ENCODE measurements at regions not wholly inside any gene's neighbourhood (a gene's known extent, or its start where the extent isn't known, plus 50 kb on each side); places are given as distances from the start of the nearest gene placed in this dataset.
"Not testable (repeated sequence)": the region's sequence is repeated elsewhere in the genome, so short reads cannot be mapped to it uniquely, and the experiment has no call there.

DNA sequence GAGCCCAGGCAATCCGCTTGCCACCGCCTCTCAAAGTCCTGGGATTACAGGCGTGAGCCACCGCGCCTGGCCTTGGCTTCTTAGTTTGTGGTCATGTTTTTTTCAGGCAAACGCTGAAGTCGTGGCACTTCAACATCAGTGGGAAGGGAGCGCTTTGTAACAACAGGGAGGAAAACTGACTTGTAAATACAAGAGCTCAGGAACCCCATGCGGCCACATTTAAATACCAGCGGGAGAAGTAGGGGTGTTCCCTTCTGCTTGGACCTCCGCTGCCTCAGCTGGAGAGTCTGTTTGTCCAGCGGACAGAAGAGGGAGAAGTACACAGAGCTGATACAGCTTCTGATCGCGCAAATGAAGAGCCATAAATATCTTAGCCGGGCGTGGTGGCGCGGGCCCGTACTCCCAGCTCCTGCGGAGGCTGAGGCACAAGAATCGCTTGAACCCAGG, 108.7 kb upstream of the KMT2C start:
- in situ Hi-C loops (cut with MboI; ENCODE audit: low pct_unique_long_range_greater_than_20kb, low sequenced_read_pairs, unreplicated experiment) = no loop called here
- no peak for TF ChIP-seq CTCF (IDR thresholded peaks at IDR 0.05; ENCODE audit: extremely low read depth, insufficient read depth, missing control alignments)
- DNase-seq (ENCODE audit: low spot score) = no peak

DNA sequence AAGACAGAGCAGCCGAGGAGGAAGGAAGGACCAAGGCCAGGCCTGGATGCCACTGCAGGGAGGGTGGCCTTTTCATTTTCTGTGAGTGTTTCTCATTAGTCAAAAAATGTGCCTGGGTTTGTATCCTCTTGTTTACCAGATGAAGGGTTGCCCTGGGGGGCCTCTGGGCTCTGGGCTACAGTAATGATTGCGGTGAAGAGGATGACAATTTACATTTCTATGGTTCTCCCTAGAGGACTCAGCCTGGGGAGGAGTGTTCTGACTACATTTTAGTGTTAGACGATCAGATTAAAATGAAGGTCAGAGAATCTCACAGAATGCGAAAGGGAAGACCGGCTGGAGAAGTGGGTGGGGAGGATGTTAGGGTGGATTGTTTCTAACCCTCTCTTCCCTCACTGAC, 108.0 kb upstream of the KMT2C start:
- no peak for TF ChIP-seq CTCF (IDR thresholded peaks at IDR 0.05; ENCODE audit: extremely low read depth, insufficient read depth, missing control alignments)
- no peak for DNase-seq (ENCODE audit: low spot score)
- in situ Hi-C loops (cut with MboI; ENCODE audit: low pct_unique_long_range_greater_than_20kb, low sequenced_read_pairs, unreplicated experiment) = no loop called here

- no peak for DNase-seq (ENCODE audit: low spot score)
- in situ Hi-C loops (cut with MboI; ENCODE audit: low pct_unique_long_range_greater_than_20kb, low sequenced_read_pairs, unreplicated experiment) = no loop called here
- no peak for TF ChIP-seq CTCF (IDR thresholded peaks at IDR 0.05; ENCODE audit: extremely low read depth, insufficient read depth, missing control alignments)
Measured at GRCh38 chr7:152541892-152542291, 106.1 kb upstream of the KMT2C start.

GRCh38 chr7:152539190-152539495, 103.3 kb upstream of the KMT2C start:
- DNase-seq (ENCODE audit: low spot score); in situ Hi-C loops (cut with MboI; ENCODE audit: low pct_unique_long_range_greater_than_20kb, low sequenced_read_pairs, unreplicated experiment): not testable (repeated sequence)

- DNase-seq (ENCODE audit: low spot score); in situ Hi-C loops (cut with MboI; ENCODE audit: low pct_unique_long_range_greater_than_20kb, low sequenced_read_pairs, unreplicated experiment): not testable (repeated sequence)
Measured at GRCh38 chr7:152538346-152539189, 102.8 kb upstream of the KMT2C start.

DNA sequence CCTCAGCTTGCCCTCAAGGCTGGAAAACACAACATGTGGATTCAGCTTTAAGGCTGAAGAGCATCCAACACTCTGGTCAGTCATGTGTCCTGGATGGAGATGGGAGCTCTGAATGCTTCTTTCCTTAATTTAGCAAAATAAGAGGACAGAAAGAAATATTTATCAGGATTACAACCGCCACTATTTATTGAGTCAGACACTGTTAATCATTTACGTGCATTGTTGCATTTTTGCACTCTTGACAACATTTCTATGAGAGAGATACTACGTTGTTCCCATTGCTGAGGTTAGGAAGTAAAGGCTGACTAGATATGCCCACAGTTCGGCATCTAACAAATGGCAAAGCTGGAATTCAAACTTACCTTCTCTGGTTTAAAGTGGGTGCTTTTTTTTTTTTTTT, 101.8 kb upstream of the KMT2C start:
- in situ Hi-C loops (cut with MboI; ENCODE audit: low pct_unique_long_range_greater_than_20kb, low sequenced_read_pairs, unreplicated experiment) = no loop called here
- no peak for TF ChIP-seq CTCF (IDR thresholded peaks at IDR 0.05; ENCODE audit: extremely low read depth, insufficient read depth, missing control alignments)
- no peak for DNase-seq (ENCODE audit: low spot score)

- TF ChIP-seq CTCF (IDR thresholded peaks at IDR 0.05; ENCODE audit: extremely low read depth, insufficient read depth, missing control alignments) = no peak
- DNase-seq (ENCODE audit: low spot score) = no peak
- in situ Hi-C loops (cut with MboI; ENCODE audit: low pct_unique_long_range_greater_than_20kb, low sequenced_read_pairs, unreplicated experiment) = no loop called here
Measured at GRCh38 chr7:152528612-152529011, 92.8 kb upstream of the KMT2C start.

GRCh38 chr7:152527610-152528032, 91.8 kb upstream of the KMT2C start:
- DNase-seq (ENCODE audit: low spot score) = no peak
- in situ Hi-C loops (cut with MboI; ENCODE audit: low pct_unique_long_range_greater_than_20kb, low sequenced_read_pairs, unreplicated experiment) = no loop called here
- TF ChIP-seq CTCF (IDR thresholded peaks at IDR 0.05; ENCODE audit: extremely low read depth, insufficient read depth, missing control alignments) = no peak
